ENCODE measurements at regions not wholly inside any gene's neighbourhood (a gene's known extent, or its start where the extent isn't known, plus 50 kb on each side); places are given as distances from the start of the nearest gene placed in this dataset.

DNA sequence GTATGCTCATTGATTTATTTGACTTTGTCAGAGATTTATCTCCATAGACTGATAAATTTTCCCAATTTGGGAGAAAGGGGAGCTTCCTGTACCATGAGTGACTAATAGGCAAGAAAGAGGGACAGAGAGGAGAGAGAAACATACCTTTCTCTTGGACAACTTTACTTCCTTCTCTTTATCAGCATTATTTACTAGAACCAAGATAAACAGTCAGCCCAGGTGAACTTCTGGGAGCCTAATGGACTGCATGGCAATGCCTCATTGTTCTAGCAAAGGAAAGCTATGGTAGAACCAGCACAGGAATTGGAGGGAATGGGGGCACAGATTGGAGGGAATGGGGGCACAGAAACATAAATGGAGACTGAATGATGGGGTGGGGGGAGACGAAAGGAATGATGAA, 63.4 kb upstream of the STXBP6 start:
- Histone ChIP-seq H2AK5ac (ENCODE audit: insufficient read length, low read length) (no peak overlapping the region), H3K79me2 (ENCODE audit: insufficient read depth, low read length) (no peaks in the 10 kb centered on the region), H3K27ac (ENCODE audit: insufficient read length, low read depth, low read length) (no peak overlapping the region), H3K4ac (ENCODE audit: low read depth, low read length) (no peak overlapping the region), H3T11ph (ENCODE audit: low read length) (no peak overlapping the region), H3K23me2 (ENCODE audit: insufficient read length, low read depth, low read length, poor library complexity, severe bottlenecking) (no peaks in the 10 kb centered on the region), H3K27me3 (ENCODE audit: insufficient read depth, low read length) (no peaks in the 10 kb centered on the region), H3K79me1 (ENCODE audit: insufficient read depth, low read depth, low read length, poor library complexity, severe bottlenecking) (no peaks in the 10 kb centered on the region), H2BK5ac (ENCODE audit: insufficient read length, low read length) (no peak overlapping the region), H3K4me1 (ENCODE audit: insufficient read depth, low read length) (no peaks in the 10 kb centered on the region), H2BK20ac (ENCODE audit: low read depth, low read length, poor library complexity, severe bottlenecking) (no peak overlapping the region), H3K14ac (ENCODE audit: insufficient read depth, low read length) (no peak overlapping the region), H4K20me1 (ENCODE audit: control insufficient read depth, insufficient read depth, insufficient read length) (no peaks in the 10 kb centered on the region), H2BK12ac (ENCODE audit: insufficient read length, low read depth, low read length) (no peak overlapping the region), H3K9me3 (ENCODE audit: control insufficient read depth, low read depth, low read length) (no peaks in the 10 kb centered on the region), H4K5ac (ENCODE audit: insufficient read length, low read depth, low read length) (no peak overlapping the region), H3K4me2 (ENCODE audit: insufficient read depth, insufficient read length, low read length) (no peak overlapping the region), H2AFZ (ENCODE audit: low read length) (no peak overlapping the region), H3K23ac (ENCODE audit: insufficient read length, low read depth, low read length) (no peak overlapping the region), H4K8ac (replicated peaks; ENCODE audit: insufficient read length, low read depth, low read length) (no peak overlapping the region), H2BK120ac (ENCODE audit: low read depth, low read length, poor library complexity, severe bottlenecking) (no peak overlapping the region), H2BK15ac (ENCODE audit: low read depth, low read length) (no peak overlapping the region), H4K91ac (ENCODE audit: insufficient read length, low read depth, low read length) (no peak overlapping the region), H3K56ac (ENCODE audit: insufficient read length, low read depth, low read length) (no peak overlapping the region), H3K9ac (ENCODE audit: extremely low read depth, insufficient read length, low read length) (no peak overlapping the region), H3K18ac (ENCODE audit: insufficient read length, low read depth, low read length) (no peak overlapping the region)
- Mint-ChIP-seq H3K27ac (no peak overlapping the region), H3K27me3 (ENCODE audit: low read depth) (no peaks in the 10 kb centered on the region), H3K9me3 (peaks cover 3% of the 10 kb centered on the region in 2 experiments; a peak in 2 of 5 replicates), H3K4me1 (no peaks in the 10 kb centered on the region; a peak in 1 of 4 replicates), H3K36me3 (ENCODE audit: insufficient read depth in 1 of 3, low read depth in 3 of 3) (no peaks in the 10 kb centered on the region), H3K4me3 (no peak overlapping the region)
- no peak for TF ChIP-seq CTCF (conservative IDR thresholded peaks at IDR 0.05)
- no CpG with 5 or more reads among the region's 1 CpG for WGBS (ENCODE audit: extremely low coverage, insufficient read length, low lambda C conversion rate)
- DNase-seq = no peak
